ENCODE measurements at regions not wholly inside any gene's neighbourhood (a gene's known extent, or its start where the extent isn't known, plus 50 kb on each side); places are given as distances from the start of the nearest gene placed in this dataset.

DNA sequence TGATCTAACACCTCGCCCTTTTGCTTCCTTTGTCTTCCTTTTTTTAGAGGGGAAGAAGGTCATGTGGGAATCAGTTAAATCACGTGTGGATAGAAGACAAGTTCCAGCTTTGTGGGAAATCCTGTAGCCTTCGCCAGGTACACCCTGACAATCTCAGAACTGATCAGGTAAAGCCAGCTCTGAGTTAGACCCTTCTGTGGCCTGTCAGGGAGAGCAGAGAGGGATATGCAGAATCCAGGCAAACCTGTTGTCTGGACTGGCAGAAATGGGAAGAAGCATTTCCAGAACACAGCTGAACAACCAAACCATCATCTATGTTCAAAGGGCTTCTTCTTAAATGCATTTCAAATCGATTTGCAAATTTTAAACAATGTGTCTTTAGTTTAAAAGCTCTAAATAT, 247.4 kb upstream of the FN1 start:
- no peak for DNase-seq (ENCODE audit: low spot score)
- intact Hi-C loops (cut with DNase I) = no loop called here

GRCh38 chr2:215681799-215682596, 246.1 kb upstream of the FN1 start:
- no peak for DNase-seq (ENCODE audit: low spot score)
- intact Hi-C loops (cut with DNase I) = no loop called here

GRCh38 chr2:215680605-215681598, 245.0 kb upstream of the FN1 start:
- DNase-seq (ENCODE audit: low spot score) = no peak
- intact Hi-C loops (cut with DNase I) = no loop called here

DNA sequence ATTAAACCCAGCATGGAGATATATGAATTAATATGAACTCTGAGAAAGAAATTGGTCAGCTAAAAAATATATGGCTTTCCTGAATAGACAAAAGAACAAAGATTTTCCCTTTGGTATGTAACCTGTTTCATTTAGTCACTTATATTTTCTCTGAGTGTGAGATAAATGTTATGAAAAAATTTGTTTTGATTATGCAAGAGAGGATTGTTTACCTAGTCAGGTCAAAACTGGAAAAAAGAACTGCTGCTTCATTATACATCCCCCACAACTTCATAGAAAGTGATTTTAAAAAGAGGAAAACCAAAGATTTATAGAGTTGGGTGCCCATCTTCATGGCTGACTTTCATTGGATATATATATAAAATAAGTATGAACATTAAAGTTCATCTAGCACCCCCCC, 242.2 kb upstream of the FN1 start:
- DNase-seq (ENCODE audit: low spot score) = no peak

DNA sequence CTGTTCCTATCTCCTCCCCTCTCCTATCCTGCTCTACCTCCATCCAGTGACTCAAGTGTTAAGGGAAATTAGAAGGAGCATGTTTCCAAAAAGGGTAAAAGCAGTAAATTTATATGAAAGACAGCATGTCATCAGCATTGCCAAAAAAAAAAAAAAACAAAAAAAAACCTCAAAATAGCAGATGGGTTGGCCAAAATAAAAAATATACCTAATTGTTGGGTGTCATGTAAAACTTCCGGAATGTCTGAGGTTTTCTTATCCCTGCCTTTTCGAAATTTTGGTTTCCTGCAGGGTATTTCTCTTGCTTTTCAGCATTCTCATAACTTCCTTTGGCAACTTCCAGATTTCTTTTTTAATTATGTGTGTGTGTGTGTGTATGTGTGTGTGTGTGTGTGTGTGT, 241.6 kb upstream of the FN1 start:
- DNase-seq (ENCODE audit: low spot score) = no peak
- intact Hi-C loops (cut with DNase I) = no loop called here

More for the DNA sequence above, 242.2 kb upstream of the FN1 start:
- intact Hi-C loops (cut with DNase I) = no loop called here

DNA sequence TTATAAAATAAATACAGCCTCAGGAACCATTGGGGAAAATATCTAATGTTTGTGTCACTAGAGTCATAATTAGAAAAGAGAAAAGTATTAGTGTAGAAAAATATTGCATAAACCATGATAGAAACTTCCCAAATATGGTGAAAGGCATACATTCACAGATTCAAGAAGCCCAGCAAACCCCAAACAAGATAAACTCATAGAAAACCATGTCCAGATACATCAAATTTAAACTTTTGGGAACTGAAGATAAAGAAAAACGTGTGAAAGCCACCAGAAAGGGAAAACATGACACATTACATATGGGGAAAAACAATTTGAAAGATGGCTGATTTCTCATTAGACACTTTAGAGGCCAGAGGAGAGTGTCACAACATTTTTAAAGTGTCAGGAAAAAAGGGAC, 236.5 kb upstream of the FN1 start:
- intact Hi-C loops (cut with DNase I) = no loop called here

GRCh38 chr2:215671691-215672090, 235.8 kb upstream of the FN1 start:
- intact Hi-C loops (cut with DNase I) = no loop called here
- DNase-seq (ENCODE audit: low spot score) = no peak

More for the DNA sequence above, 236.5 kb upstream of the FN1 start:
- DNase-seq (ENCODE audit: low spot score) = no peak

DNA sequence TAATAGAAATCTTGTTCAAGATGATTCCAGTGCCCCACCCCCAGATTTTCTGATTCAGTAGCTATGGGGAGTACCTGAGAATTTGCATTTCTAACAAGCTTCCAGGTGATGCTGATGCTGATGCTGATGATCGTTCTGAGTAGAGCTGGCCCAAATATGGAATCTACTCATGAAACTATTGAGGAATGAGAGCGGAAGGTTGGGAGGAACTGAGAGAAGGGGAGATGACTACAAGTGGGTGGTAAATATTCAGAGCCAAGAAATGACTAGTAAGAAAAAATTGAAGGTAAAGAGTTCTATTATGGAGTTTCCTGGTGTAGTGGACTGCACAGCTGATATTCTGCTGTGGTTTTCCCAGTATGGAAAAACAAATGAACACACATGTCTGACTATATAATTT, 235.4 kb upstream of the FN1 start:
- no peak for DNase-seq (ENCODE audit: low spot score)

DNA sequence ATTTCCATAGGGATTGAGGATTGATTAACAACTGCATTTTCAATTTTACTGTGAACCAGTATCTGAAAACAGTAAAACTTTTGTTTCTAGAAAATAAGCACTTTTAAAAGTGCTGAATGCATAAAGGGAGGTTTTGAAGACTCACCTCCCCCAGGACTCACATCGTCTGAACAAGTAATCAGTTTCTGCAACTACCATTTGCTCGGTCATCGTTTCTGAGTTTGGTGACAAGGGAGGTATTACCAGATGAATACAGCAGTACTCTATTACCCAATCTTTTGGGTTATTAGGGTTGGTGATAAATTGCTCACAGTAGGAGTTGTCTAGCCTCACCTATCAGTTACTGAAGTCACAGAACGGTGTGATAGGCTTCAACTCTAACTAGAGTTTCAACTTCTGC, 234.5 kb upstream of the FN1 start:
- intact Hi-C loops (cut with DNase I) = no loop called here

More for the DNA sequence above, 235.4 kb upstream of the FN1 start:
- intact Hi-C loops (cut with DNase I) = no loop called here

GRCh38 chr2:215668378-215668775, 232.5 kb upstream of the FN1 start:
- intact Hi-C loops (cut with DNase I) = no loop called here
- DNase-seq (ENCODE audit: low spot score) = no peak

More for the DNA sequence above, 234.5 kb upstream of the FN1 start:
- DNase-seq (ENCODE audit: low spot score) = no peak

DNA sequence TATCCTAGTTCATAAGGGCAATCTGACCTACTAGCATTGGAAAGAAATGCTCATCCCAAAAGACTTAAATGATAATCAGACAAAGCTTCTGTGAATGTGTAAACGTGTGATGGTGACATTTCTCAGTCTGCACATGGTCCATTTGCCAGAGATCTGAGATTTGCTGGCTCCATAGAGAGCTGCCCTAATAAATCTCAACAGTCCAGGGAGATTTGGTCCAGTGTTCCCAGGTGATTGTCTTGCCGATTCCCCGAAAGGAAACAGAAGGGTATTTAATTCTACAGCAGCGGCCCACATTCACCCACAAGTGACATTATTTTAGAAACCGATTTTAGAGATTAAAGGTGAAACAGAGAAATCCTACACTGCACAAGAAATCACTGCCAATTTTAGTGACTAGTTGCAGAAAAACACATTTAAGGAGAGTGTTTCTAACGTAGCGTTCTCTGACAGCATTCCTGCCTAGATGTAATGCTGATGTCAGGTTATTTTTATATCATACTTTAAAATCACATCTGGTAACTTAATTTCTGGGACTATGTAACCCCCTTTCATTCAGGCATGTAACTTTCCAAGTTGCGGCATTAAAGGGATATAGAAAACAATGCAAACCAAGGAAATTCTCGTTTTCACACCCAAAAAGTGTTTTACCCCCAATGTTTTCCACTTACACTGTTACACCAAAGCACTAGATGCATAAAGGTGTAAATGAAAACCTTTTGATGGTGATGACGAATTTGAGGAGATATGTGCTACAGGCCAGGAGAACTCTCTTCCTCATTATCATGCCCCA, 231.9 kb upstream of the FN1 start:
- intact Hi-C loops (cut with DNase I) = no loop called here

GRCh38 chr2:215664847-215665525, 229.1 kb upstream of the FN1 start:
- intact Hi-C loops (cut with DNase I) = no loop called here
- DNase-seq (ENCODE audit: low spot score) = no peak

More for the DNA sequence above, 231.9 kb upstream of the FN1 start:
- no peak for DNase-seq (ENCODE audit: low spot score)

DNA sequence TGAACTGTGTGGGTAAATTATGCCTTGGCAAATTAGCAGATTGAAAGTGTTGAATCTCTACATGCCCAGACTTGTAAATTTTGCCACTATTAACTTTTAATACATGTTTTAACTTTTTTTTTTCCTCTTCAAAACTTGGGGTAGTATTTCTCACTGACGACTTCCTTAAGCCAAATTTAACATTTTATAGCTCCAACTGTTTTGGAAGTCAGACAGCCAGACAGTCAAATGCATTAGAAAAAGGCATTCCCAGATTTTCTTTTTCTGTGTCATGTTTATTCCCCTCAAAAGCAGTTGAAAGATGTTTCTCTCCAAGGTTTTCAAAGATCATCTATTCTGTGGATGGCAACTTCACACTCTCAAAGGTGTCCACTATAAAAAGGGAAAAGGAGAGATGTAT, 226.8 kb upstream of the FN1 start:
- intact Hi-C loops (cut with DNase I) = no loop called here
- DNase-seq (ENCODE audit: low spot score) = no peak

- intact Hi-C loops (cut with DNase I) = no loop called here
- DNase-seq (ENCODE audit: low spot score) = no peak
Measured at GRCh38 chr2:215660687-215661086, 224.8 kb upstream of the FN1 start.

DNA sequence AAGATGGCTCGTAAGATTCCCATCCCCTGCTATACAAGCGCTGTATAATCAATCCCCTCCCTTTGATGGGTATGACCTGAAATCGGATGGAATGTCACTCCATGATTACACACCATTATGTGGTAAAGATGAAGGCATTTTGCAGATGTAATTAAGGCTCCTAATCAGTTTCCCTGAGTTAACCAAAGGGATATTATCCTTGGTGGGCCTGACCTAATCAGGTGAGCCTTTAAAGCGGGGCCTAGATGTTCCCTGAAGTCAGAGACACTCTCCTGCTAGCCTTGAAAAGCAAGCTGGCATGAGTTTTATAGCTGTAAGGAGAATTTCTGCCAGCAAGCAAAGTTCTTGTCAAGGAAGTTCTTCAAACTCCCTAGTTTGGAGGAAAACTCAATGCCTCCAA, 223.8 kb upstream of the FN1 start:
- intact Hi-C loops (cut with DNase I) = no loop called here
- DNase-seq (ENCODE audit: low spot score) = no peak

- intact Hi-C loops (cut with DNase I) = no loop called here
- DNase-seq (ENCODE audit: low spot score) = no peak
Measured at GRCh38 chr2:215658635-215659305, 222.9 kb upstream of the FN1 start.

DNA sequence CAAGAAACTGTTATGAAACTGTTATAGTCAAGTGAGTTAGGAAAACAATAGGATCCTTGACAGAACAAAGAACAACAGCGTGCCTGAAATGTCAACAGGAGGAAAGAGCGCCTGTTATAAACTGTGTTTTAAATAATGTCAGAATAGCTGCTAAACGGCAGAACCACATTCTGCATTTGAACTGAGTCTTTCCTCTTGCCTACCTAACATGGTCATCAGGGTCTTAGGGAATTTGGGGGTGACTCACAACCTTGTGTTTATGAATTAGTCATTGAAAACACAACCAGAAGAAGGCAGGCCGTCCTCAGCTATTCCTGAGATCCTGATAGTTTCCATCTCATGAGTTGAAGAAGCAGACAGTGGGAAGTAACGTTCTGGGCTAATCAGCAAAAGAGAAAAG, 222.0 kb upstream of the FN1 start:
- intact Hi-C loops (cut with DNase I) = no loop called here
- no peak for DNase-seq (ENCODE audit: low spot score)

DNA sequence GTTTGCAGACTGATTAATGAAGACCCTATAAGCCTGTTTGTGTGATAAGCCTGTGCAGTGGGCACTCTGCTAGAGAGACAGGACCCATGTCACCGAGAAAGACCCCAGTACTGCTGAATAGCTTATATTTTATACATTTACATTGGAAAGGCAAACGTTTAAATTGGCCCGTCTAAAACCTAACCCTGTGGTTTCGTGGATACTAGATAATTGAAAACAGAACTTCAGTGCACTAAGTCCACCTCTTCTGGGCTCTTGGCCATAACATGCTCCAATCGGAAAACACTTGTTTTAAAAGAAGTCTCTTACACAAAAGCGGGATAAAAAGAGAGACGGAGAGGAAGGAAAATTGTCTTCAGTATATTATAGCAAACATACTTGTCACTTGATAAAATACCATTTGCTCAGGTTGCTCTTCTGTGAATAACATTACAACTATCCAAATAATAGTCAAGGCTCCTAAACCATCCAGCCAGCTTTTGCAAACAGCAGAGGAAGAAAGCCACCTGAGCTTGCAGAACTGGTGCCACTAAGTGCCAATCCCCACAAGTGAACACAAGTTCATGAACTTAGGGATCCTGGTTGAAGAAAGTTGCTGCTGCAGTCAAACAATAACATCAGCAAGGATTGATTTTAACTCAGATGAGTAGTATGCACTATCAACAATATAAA, 218.4 kb upstream of the FN1 start:
- DNase-seq (ENCODE audit: low spot score) = no peak
- intact Hi-C loops (cut with DNase I) = no loop called here

Data from cardiac septum (tissue), 1 donor.